ENCODE measurements at regions not wholly inside any gene's neighbourhood (a gene's known extent, or its start where the extent isn't known, plus 50 kb on each side); places are given as distances from the start of the nearest gene placed in this dataset.
"Not testable (repeated sequence)": the region's sequence is repeated elsewhere in the genome, so short reads cannot be mapped to it uniquely, and the experiment has no call there.

GRCh38 chr6:121717686-121718085, 282.2 kb downstream of the GJA1 start:
- no peaks in the 10 kb centered on the region for H3K27me3 ChIP-seq (replicated peaks; ENCODE audit: insufficient read depth)
- no peak for DNase-seq
- H3K9me3 ChIP-seq (ENCODE audit: low read depth), result no peaks in the 10 kb centered on the region
- no peaks in the 10 kb centered on the region for H4K20me1 ChIP-seq (ENCODE audit: insufficient read depth)
- no peak overlapping the region for H3K9ac ChIP-seq
- TF ChIP-seq EZH2 (IDR thresholded peaks at IDR 0.05; ENCODE audit: insufficient read depth, poor library complexity, severe bottlenecking) (no peak), EZH2phosphoT487 (IDR thresholded peaks at IDR 0.05; ENCODE audit: insufficient read depth, low read depth) (no peak)
- no peaks in the 10 kb centered on the region for H3K4me1 ChIP-seq (ENCODE audit: insufficient read depth)
- in situ Hi-C loops (cut with MboI), result no loop called here
- no peaks in the 10 kb centered on the region for H3K9me2 ChIP-seq (ENCODE audit: insufficient read depth)
- no peak overlapping the region for H3K27ac ChIP-seq
- no peak overlapping the region for H3K4me3 ChIP-seq
- H3F3A ChIP-seq (ENCODE audit: insufficient read depth), result no peaks in the 10 kb centered on the region
- H3K4me2 ChIP-seq (ENCODE audit: unreplicated experiment), result no peak overlapping the region
- WGBS, 2 experiments (ENCODE audit: low coverage in 1 of 2, low lambda C conversion rate in 2 of 2, missing lambda C conversion rate in 2 of 2), result 89 to 93% methylated on average over 4 of the region's 4 CpGs
- H3K79me2 ChIP-seq (ENCODE audit: insufficient read depth), result no peaks in the 10 kb centered on the region
- no peak overlapping the region for H2AFZ ChIP-seq
- H3K36me3 ChIP-seq (ENCODE audit: low read depth), result no peaks in the 10 kb centered on the region

- H3K9ac ChIP-seq; H3K4me2 ChIP-seq (ENCODE audit: unreplicated experiment); H2AFZ ChIP-seq; H3K36me3 ChIP-seq (ENCODE audit: low read depth); in situ Hi-C loops (cut with MboI); H3K79me2 ChIP-seq (ENCODE audit: insufficient read depth); H3K9me3 ChIP-seq (ENCODE audit: low read depth); H3F3A ChIP-seq (ENCODE audit: insufficient read depth); H4K20me1 ChIP-seq (ENCODE audit: insufficient read depth); H3K27ac ChIP-seq; H3K27me3 ChIP-seq (replicated peaks; ENCODE audit: insufficient read depth); H3K4me3 ChIP-seq; H3K9me2 ChIP-seq (ENCODE audit: insufficient read depth); H3K4me1 ChIP-seq (ENCODE audit: insufficient read depth); DNase-seq: not testable (repeated sequence)
- WGBS, 2 experiments (ENCODE audit: low coverage in 1 of 2, low lambda C conversion rate in 2 of 2, missing lambda C conversion rate in 2 of 2), result 79 to 88% methylated on average over 1 of the region's 1 CpG
Measured at GRCh38 chr6:121720867-121721266, 285.4 kb downstream of the GJA1 start.

GRCh38 chr6:121723623-121724022, 288.2 kb downstream of the GJA1 start:
- H3K36me3 ChIP-seq (ENCODE audit: low read depth), result no peaks in the 10 kb centered on the region
- H4K20me1 ChIP-seq (ENCODE audit: insufficient read depth), result no peaks in the 10 kb centered on the region
- H3K9ac ChIP-seq, result no peak overlapping the region
- H3K9me2 ChIP-seq (ENCODE audit: insufficient read depth), result no peaks in the 10 kb centered on the region; the same call in 1 of the 2 replicates
- H3K27ac ChIP-seq, result no peak overlapping the region
- H3K27me3 ChIP-seq (replicated peaks; ENCODE audit: insufficient read depth), result no peaks in the 10 kb centered on the region
- 96 to 100% methylated on average over 2 of the region's 2 CpGs for WGBS, 2 experiments (ENCODE audit: low coverage in 1 of 2, low lambda C conversion rate in 2 of 2, missing lambda C conversion rate in 2 of 2)
- in situ Hi-C loops (cut with MboI), result no loop called here
- TF ChIP-seq EZH2phosphoT487 (IDR thresholded peaks at IDR 0.05; ENCODE audit: insufficient read depth, low read depth) (no peak), EZH2 (IDR thresholded peaks at IDR 0.05; ENCODE audit: insufficient read depth, poor library complexity, severe bottlenecking) (no peak)
- H3K79me2 ChIP-seq (ENCODE audit: insufficient read depth), result no peaks in the 10 kb centered on the region
- H3K4me1 ChIP-seq (ENCODE audit: insufficient read depth), result no peaks in the 10 kb centered on the region
- no peaks in the 10 kb centered on the region for H3F3A ChIP-seq (ENCODE audit: insufficient read depth)
- H2AFZ ChIP-seq, result no peak overlapping the region
- no peaks in the 10 kb centered on the region for H3K9me3 ChIP-seq (ENCODE audit: low read depth)
- H3K4me2 ChIP-seq (ENCODE audit: unreplicated experiment), result no peak overlapping the region
- no peak overlapping the region for H3K4me3 ChIP-seq
- DNase-seq, result no peak

GRCh38 chr6:121724576-121724975, 289.1 kb downstream of the GJA1 start:
- Histone ChIP-seq H3K9me3 (ENCODE audit: low read depth) (no peaks in the 10 kb centered on the region), H3K27ac (no peak overlapping the region), H3K27me3 (replicated peaks; ENCODE audit: insufficient read depth) (no peaks in the 10 kb centered on the region), H3F3A (ENCODE audit: insufficient read depth) (no peaks in the 10 kb centered on the region), H2AFZ (no peak overlapping the region), H3K4me2 (ENCODE audit: unreplicated experiment) (no peak overlapping the region), H4K20me1 (ENCODE audit: insufficient read depth) (no peaks in the 10 kb centered on the region), H3K4me3 (no peak overlapping the region), H3K9ac (no peak overlapping the region), H3K4me1 (ENCODE audit: insufficient read depth) (no peaks in the 10 kb centered on the region), H3K9me2 (ENCODE audit: insufficient read depth) (no peaks in the 10 kb centered on the region; the same call in 1 of the 2 replicates), H3K79me2 (ENCODE audit: insufficient read depth) (no peaks in the 10 kb centered on the region), H3K36me3 (ENCODE audit: low read depth) (no peaks in the 10 kb centered on the region)
- in situ Hi-C loops (cut with MboI), result no loop called here
- DNase-seq, result no peak
- WGBS, 2 experiments (ENCODE audit: low coverage in 1 of 2, low lambda C conversion rate in 2 of 2, missing lambda C conversion rate in 2 of 2), result 83% methylated on average over 2 of the region's 2 CpGs
- no peak for TF ChIP-seq EZH2phosphoT487 (IDR thresholded peaks at IDR 0.05; ENCODE audit: insufficient read depth, low read depth)
- TF ChIP-seq EZH2 (IDR thresholded peaks at IDR 0.05; ENCODE audit: insufficient read depth, poor library complexity, severe bottlenecking), result no peak

- Histone ChIP-seq H3K4me2 (ENCODE audit: unreplicated experiment) (no peak overlapping the region), H3K79me2 (ENCODE audit: insufficient read depth) (no peaks in the 10 kb centered on the region), H3K9me3 (ENCODE audit: low read depth) (no peaks in the 10 kb centered on the region), H3K27me3 (replicated peaks; ENCODE audit: insufficient read depth) (no peaks in the 10 kb centered on the region), H3F3A (ENCODE audit: insufficient read depth) (no peaks in the 10 kb centered on the region), H3K4me1 (ENCODE audit: insufficient read depth) (no peaks in the 10 kb centered on the region), H3K36me3 (ENCODE audit: low read depth) (no peaks in the 10 kb centered on the region), H3K4me3 (no peak overlapping the region), H3K9me2 (ENCODE audit: insufficient read depth) (no peaks in the 10 kb centered on the region; the same call in 1 of the 2 replicates), H3K9ac (no peak overlapping the region), H3K27ac (no peak overlapping the region), H2AFZ (no peak overlapping the region), H4K20me1 (ENCODE audit: insufficient read depth) (no peaks in the 10 kb centered on the region)
- 65 to 69% methylated on average over 1 of the region's 1 CpG for WGBS, 2 experiments (ENCODE audit: low coverage in 1 of 2, low lambda C conversion rate in 2 of 2, missing lambda C conversion rate in 2 of 2)
- in situ Hi-C loops (cut with MboI), result no loop called here
- no peak for TF ChIP-seq EZH2 (IDR thresholded peaks at IDR 0.05; ENCODE audit: insufficient read depth, poor library complexity, severe bottlenecking)
- no peak for DNase-seq
Measured at GRCh38 chr6:121726596-121726995, 291.1 kb downstream of the GJA1 start.
